ENCODE measurements at regions not wholly inside any gene's neighbourhood (a gene's known extent, or its start where the extent isn't known, plus 50 kb on each side); places are given as distances from the start of the nearest gene placed in this dataset.

DNA sequence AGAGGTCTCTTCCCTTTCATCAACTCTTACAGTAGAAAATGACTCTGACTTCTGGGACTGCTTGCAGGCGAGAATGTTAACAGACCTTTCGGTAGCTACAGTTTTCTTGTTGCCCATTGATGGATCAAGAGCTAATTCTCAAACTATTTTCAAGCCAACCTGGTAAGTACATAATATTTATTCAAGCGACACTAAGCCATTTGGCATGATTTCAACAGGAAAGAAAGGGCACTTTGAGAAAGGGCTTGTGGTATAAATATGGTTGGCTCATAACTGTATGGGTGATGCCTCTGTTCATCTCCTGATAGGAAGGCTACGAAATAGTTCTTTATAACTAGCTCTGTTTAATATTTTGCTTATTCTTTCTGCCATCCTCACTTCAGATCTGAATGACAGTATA is 196.2 kb upstream of the CNTN4 start:
- 75 to 85% (median 84%) methylated on average over 4 of the region's 4 CpGs for WGBS, 4 donors
- Histone ChIP-seq H3K27ac (no peak overlapping the region), H3K27me3 (no peaks in the 10 kb centered on the region), H3K4me3 (no peak overlapping the region), H3K9me3 (replicated peaks in 1 of 3) (no peaks in the 10 kb centered on the region), H3K36me3 (replicated peaks in 1 of 2) (no peaks in the 10 kb centered on the region), H3K4me1 (replicated peaks in 1 of 2) (no peaks in the 10 kb centered on the region)
- DNase-seq = no peak
- TF ChIP-seq POLR2A (IDR thresholded peaks at IDR 0.05) = no peak
- TF ChIP-seq, protein P1, sequence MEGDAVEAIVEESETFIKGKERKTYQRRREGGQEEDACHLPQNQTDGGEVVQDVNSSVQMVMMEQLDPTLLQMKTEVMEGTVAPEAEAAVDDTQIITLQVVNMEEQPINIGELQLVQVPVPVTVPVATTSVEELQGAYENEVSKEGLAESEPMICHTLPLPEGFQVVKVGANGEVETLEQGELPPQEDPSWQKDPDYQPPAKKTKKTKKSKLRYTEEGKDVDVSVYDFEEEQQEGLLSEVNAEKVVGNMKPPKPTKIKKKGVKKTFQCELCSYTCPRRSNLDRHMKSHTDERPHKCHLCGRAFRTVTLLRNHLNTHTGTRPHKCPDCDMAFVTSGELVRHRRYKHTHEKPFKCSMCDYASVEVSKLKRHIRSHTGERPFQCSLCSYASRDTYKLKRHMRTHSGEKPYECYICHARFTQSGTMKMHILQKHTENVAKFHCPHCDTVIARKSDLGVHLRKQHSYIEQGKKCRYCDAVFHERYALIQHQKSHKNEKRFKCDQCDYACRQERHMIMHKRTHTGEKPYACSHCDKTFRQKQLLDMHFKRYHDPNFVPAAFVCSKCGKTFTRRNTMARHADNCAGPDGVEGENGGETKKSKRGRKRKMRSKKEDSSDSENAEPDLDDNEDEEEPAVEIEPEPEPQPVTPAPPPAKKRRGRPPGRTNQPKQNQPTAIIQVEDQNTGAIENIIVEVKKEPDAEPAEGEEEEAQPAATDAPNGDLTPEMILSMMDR (IDR thresholded peaks at IDR 0.05) = no peak
- intact Hi-C loops (cut with DNase I) = no loop called here

DNA sequence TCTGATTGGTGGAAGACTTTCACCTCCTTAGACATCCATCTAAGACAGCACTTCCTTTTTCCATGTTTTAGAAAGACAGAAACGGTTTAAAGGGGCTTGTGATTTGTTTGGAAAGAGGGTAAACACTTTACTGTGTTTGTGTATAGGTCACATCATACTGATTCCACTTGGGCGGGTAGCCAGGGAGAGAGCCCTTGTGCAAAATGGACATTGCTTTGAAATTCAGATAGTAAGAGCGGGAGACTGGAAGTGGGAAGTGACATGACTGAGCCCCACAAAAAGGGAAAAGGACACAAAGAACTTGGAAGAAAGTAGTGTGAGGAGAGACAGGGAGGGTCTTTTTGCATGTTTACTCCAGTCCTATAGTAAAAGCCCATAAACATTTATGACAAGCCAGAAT is 195.6 kb upstream of the CNTN4 start:
- intact Hi-C loops (cut with DNase I) = no loop called here
- TF ChIP-seq, protein P1 (IDR thresholded peaks at IDR 0.05) = no peak
- no peak for TF ChIP-seq POLR2A (IDR thresholded peaks at IDR 0.05)
- Histone ChIP-seq H3K4me3 (no peak overlapping the region), H3K36me3 (replicated peaks in 1 of 2) (no peaks in the 10 kb centered on the region), H3K4me1 (replicated peaks in 1 of 2) (no peaks in the 10 kb centered on the region), H3K27ac (no peak overlapping the region), H3K27me3 (no peaks in the 10 kb centered on the region), H3K9me3 (replicated peaks in 1 of 3) (no peaks in the 10 kb centered on the region)
- 62 to 76% (median 69%) methylated on average over 3 of the region's 3 CpGs for WGBS, 4 donors
- DNase-seq = no peak

DNA sequence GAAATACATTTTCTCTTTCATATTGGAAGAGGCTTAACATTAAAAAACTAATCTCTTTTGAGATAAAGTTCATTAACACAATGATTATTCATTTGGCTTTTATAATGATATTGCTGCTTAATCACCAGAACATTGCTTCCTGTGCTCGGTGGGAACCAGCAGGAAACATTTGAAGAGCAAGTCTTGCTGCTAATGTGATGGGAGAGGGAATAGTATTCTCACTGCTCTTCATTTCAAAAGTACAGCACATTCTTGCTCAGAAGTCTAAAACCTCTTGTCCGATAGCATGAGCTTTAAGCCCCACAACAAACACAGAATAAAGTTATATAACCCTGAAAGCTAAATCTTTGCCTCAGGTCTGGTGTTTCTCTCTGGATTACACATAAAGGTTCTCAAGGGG is 190.8 kb upstream of the CNTN4 start:
- intact Hi-C loops (cut with DNase I) = no loop called here

DNA sequence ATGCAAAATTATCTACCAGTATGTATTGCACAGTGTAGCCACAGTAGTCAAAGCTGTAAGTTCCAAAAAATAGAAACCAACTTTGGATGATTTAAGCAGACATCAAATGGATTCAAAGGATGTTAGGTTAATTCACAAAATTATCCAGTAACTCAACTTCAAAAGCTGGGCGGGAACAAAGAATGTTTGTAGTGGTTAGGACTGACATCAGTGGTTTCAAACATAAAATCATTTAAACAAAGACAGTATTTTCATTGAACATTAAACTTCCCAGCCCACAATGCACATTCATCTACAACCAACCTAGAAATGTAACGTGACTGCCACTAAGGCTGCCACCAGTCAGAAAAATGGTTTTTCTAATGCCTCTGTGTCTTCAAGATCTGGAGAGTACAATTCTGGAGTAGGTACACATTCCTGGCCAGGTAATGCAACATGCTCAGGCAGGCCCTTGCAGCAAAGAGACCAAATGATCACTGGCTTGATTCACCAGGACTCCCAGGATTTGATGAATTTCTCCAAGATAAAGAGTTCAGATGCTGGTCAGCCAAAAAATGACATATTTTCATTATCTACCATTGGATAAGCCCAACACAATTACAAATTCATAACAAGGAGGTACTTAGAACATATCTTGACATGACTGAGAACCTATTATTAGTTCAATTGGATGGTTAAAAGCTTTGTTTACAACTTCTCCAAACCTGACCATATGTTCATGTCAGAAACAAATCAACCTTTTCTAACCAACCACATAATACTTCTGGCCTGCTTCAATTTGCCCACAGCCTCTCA is 189.8 kb upstream of the CNTN4 start:
- no peak overlapping the region for H3K4me3 ChIP-seq
- no peaks in the 10 kb centered on the region for H3K27me3 ChIP-seq
- no peak for DNase-seq
- H3K36me3 ChIP-seq (replicated peaks in 1 of 2) = no peaks in the 10 kb centered on the region
- TF ChIP-seq, protein P1 (IDR thresholded peaks at IDR 0.05) = no peak
- TF ChIP-seq POLR2A (IDR thresholded peaks at IDR 0.05) = no peak
- no peaks in the 10 kb centered on the region for H3K9me3 ChIP-seq (replicated peaks in 1 of 3)
- no peaks in the 10 kb centered on the region for H3K4me1 ChIP-seq (replicated peaks in 1 of 2)
- no peak overlapping the region for H3K27ac ChIP-seq
- WGBS, 4 donors = 33 to 82% (median 54%) methylated on average over 2 of the region's 2 CpGs
- intact Hi-C loops (cut with DNase I) = no loop called here

More for the DNA sequence above, 190.8 kb upstream of the CNTN4 start:
- H3K27ac ChIP-seq = no peak overlapping the region
- H3K9me3 ChIP-seq (replicated peaks in 1 of 3) = no peaks in the 10 kb centered on the region
- no peaks in the 10 kb centered on the region for H3K36me3 ChIP-seq (replicated peaks in 1 of 2)
- no peaks in the 10 kb centered on the region for H3K27me3 ChIP-seq
- WGBS, 4 donors = 62 to 72% (median 67%) methylated on average over 2 of the region's 2 CpGs
- no peak for TF ChIP-seq POLR2A (IDR thresholded peaks at IDR 0.05)
- TF ChIP-seq, protein P1 (IDR thresholded peaks at IDR 0.05) = no peak
- H3K4me3 ChIP-seq = no peak overlapping the region
- H3K4me1 ChIP-seq (replicated peaks in 1 of 2) = no peaks in the 10 kb centered on the region
- no peak for DNase-seq

Measured in adrenal gland (tissue), 9 donors.